AG09309 (cell line): ENCODE measurements at regions not wholly inside any gene's neighbourhood (a gene's known extent, or its start where the extent isn't known, plus 50 kb on each side); places are given as distances from the start of the nearest gene placed in this dataset.

Experiments used
- DNase-seq: peaks from one replicate; pipeline ENCODE4 v3.0.0-alpha.2; 2010; ENCODE audit warnings: low read depth
- H3K4me3 ChIP-seq: 2 replicates; pipeline ENCODE4 v1.5.1; 2011; ENCODE audit warnings: mild to moderate bottlenecking, low read depth, low read length, moderate library complexity; ENCODE audit not compliant: control insufficient read depth
- CTCF ChIP-seq: IDR thresholded peaks from 2 replicates; pipeline ENCODE4 v1.5.1; 2011; ENCODE audit warnings: mild to moderate bottlenecking, low read depth, low read length, inconsistent platforms; ENCODE audit not compliant: insufficient read depth, control insufficient read depth; ENCODE audit errors: missing control alignments

GRCh38 chr5:82754759-82755158 is 322.4 kb downstream of the TMEM167A start:
- TF ChIP-seq CTCF: no peak
- DNase-seq: no peak
- H3K4me3 ChIP-seq: no peak overlapping the region

- DNase-seq: no peak
- no peak overlapping the region for H3K4me3 ChIP-seq
- TF ChIP-seq CTCF: no peak
Observed at GRCh38 chr5:82754036-82754746, 323.0 kb downstream of the TMEM167A start.

GRCh38 chr5:82753374-82753773 is 323.8 kb downstream of the TMEM167A start:
- no peak overlapping the region for H3K4me3 ChIP-seq
- no peak for DNase-seq
- no peak for TF ChIP-seq CTCF

DNA sequence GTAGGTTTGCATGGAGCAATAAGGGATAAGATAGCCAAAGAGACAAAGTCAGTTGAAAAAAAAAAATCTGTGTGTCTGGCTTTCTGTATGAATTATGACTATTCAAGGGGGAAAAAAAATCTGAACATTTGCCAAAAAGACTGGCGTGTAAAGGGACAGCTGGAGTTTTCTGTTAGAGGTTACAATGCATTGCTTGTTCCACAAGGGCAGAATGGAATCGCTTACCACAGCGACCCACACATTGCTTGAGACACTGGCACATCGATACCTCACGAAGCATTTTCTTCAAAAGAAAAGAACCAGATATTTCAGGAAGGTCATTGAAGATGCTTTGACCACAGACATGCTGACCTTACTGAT is 327.8 kb downstream of the TMEM167A start:
- no peak for DNase-seq
- no peak for TF ChIP-seq CTCF
- no peak overlapping the region for H3K4me3 ChIP-seq

GRCh38 chr5:82748688-82749460 is 328.3 kb downstream of the TMEM167A start:
- no peak for DNase-seq
- H3K4me3 ChIP-seq: no peak overlapping the region
- no peak for TF ChIP-seq CTCF

- TF ChIP-seq CTCF: no peak
- no peak for DNase-seq
- H3K4me3 ChIP-seq: no peak overlapping the region
Observed at GRCh38 chr5:82747986-82748385, 329.2 kb downstream of the TMEM167A start.
